ENCODE measurements at regions not wholly inside any gene's neighbourhood (a gene's known extent, or its start where the extent isn't known, plus 50 kb on each side); places are given as distances from the start of the nearest gene placed in this dataset.
A peak's percentile ranks its signal among the peaks of the same experiment; 100 is the strongest.

DNA sequence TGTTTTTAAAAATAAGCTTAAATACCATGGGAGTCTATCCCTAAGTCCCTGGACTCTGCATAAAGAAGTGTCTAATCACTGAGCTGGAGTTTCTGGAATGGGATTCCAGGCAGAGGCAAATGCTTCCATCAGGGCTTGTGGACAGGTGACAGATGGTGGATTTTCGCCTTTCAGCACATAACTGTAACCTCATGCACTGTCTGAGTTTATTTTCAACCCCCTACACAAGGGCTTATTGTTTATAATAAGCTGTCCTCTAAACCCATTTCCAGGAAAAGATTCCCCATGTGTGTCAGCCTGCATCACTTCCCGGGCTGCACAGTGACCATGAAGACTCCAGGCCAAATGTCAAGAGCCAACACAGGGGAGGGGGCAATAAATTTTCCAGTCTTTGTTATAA lies 264.0 kb downstream of the PIK3R1 start:
- no peak for DNase-seq

DNA sequence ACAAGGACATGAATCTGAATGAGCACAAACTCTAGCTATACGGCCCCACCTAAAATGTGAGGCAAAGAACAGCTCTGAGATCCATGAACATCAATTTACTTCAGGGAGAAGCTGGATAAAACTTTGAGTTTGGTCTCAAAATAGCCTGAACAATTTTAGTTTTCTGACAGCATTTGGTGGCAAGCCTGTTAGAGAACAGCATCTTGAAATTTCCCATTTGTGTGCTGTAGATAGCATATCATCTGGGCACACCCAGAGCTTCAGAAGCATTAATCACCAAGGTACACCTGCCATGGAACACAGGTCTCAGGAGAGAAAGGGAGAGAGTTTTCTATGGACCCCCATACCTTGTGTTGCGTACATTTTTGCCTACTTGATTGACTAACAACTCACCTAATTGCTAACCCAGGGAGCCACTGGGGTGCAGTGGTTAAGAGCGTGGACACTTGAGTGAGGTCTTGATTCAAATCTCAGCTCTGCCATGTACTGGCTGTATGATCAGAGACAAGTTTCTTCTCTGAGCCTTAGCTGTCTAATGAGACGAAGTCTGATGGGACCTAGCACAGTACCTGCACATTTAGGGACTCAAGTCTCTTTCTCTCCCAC lies 264.9 kb downstream of the PIK3R1 start:
- no peak for DNase-seq

DNA sequence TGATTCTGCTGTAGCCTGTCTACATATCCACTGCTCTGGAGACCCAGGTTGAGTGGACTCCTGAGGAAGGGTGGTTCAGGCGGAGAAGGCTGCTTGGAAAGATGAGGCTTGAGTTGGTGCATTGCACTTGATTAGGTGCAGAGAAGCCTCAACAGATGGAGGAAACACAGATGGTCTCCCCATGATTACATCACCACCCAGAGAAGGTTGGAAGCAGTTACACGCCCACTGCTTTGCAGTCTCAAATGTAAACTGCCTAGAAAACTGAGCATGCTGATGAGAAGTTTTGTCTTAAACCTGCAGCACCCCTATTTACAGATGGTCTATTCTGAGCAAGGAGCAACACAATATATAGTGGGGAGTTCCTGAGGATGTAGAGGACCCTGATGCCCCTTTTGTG lies 266.6 kb downstream of the PIK3R1 start:
- peak in 1 of 51 donors; percentile 46 for DNase-seq

DNA sequence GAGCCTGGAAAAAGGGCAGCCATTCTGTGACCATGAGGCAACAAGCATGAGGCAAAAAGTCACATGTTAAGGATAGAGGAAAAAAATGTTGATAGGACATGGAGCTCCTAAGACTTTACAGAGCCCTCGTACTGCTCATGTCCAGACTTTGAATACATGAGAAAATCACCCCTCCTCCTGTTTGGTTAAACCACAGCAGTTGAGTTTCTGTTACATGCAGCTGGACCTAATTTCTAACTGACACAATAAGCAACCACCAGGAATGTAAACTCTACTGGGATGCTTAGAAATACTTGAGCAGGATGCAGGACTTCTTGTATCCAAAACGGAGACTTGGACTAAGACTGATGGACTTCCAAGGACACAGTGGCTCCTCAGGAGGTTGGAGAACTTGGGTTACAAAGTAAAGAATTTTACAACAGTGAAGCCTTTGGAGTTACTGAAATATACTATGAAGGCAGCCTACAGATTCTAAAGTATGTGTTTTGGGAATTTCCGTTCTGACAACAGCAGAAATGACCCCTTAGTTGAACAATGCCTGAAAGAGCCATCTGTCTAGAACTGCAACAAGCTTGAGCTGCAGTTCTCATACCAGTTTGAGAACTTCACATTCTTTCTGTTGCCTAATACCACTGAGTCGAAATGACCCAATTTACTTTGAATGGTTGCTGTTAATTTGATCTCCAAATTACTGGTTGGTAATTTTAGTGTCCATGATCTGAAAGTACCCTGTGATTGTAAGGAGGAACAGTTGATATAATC lies 268.9 kb downstream of the PIK3R1 start:
- no peak for DNase-seq

DNA sequence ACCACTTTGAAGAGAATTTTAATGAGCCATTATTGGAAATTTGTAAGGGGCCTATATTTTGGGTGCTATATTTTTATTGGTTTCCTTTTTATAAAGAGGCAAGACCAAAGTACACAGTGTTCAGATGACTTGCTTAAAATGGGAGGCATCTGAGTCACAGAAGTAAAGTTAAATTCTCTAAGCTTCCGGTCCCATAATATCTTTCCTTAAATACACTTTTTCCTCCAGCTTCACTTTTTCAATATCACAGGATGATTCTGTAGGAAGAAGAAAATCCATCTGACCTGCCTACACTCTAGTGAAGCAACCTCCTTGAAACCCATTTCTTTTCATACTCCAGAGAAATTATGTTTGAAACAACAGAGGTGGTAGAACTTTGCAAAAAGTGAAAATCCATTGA lies 274.0 kb downstream of the PIK3R1 start:
- no peak for DNase-seq

DNA sequence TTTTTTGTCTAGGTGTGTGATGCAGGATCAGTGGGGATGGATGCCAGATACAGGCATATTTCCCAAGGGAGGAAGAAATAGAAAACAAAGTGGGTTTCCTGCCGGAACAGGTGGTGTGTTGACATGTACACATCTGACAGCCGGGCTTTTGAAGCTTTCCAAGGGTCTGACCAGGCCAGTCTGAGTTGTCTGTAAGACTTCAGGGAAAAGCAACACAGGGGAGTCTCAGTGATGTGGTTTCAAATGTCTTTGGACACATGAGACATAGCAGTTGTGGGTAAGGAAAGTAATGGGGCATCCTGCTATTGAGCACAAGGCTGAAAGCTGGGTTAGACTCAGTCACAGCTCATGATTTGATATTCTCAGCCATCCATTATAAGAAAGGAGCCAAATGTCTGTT lies 274.9 kb downstream of the PIK3R1 start:
- DNase-seq, result no peak

DNA sequence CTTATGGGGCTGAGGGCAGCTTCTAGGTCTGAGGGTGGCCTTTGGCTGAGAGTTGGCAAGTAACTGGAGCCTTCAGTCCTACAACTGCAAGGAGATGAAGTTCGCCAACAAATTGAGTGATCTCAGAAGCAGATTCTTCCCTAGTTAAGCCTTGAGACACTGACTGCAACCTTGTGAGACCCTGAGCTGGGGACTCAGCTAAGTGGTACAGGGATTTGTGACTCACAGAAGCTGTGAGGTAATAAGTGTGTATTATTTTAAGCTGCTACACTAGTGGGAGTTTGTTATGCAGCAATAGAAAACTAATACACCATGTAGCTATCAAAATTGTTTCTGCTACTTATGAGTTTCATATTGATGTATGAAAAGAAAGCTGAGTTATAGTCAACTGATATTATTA lies 279.2 kb downstream of the PIK3R1 start:
- no peak for DNase-seq

DNA sequence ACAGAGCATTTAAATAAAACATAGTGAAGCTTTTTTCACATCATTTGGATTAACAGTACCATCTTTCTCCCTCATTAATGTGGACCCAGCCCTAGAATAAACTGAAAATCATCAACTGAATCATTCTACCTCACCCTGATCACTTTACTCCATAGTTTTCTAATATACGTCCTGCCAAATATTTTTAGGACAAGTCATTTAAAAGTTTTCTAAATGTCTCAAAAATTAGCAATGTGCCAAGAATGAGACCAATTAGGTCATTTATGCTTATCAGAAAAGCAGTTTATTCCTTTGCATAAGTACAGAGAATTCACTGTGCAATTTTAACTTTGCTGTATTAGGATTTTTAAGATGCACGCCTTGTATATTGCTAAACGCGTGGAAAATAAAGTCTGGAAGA lies 284.4 kb downstream of the PIK3R1 start:
- DNase-seq, result no peak

DNA sequence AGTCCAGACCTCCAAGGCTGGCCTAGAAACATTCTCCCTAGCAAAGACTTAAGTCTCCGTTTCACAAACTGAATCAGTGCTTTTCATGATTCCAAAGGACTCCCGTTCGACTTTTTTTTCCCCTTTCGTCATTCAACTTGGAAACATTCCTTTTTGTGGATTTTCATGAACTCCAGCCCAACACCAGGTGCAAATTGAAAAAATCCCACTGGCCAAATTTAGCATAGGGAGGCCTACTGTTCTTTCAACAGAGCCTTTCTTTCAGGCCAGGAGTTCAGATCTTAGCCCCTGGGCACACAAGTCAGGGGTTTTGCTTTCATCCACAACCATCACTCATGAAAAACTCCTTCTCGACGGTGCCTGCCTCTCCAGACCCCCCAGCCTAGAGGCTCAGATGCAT lies 285.3 kb downstream of the PIK3R1 start:
- no peak for DNase-seq

DNA sequence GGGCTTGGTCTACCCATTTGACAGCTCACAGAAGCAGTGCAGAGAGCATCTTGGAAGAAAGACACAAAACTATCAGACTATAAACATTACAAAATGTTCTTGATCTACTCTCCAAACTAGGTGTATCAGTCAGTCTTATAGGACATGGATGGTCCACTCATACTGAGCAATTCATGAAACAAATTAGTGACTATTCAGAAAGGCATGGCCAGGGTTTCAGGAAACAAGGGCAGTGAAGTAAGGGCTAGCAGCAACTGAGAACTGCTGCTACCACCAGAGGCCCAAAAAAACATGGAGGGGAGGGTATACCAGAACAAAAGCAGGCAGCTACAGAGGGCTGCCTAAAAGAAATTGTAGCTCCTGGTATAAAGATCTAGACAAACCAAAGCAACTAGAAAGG lies 287.0 kb downstream of the PIK3R1 start:
- no peak for DNase-seq

DNA sequence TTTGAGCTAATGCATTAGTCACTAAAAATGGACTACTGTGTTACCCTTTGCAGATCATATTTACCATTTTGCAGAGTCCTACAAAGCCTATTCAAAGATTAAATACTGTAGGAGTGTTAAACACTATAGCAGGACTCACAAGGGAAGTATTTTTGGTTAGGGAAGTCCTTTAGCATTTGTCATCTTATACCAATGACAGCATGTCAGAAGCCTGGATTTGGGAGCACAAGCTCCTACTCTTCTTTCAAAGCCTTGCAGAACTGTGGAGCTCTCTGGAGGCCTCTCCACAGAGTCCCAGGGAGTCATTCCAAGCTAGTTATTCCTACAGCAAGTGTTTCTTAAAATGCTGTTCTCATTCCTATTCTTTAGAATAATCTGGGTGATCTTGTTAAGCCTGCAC lies 288.8 kb downstream of the PIK3R1 start:
- DNase-seq, result no peak

DNA sequence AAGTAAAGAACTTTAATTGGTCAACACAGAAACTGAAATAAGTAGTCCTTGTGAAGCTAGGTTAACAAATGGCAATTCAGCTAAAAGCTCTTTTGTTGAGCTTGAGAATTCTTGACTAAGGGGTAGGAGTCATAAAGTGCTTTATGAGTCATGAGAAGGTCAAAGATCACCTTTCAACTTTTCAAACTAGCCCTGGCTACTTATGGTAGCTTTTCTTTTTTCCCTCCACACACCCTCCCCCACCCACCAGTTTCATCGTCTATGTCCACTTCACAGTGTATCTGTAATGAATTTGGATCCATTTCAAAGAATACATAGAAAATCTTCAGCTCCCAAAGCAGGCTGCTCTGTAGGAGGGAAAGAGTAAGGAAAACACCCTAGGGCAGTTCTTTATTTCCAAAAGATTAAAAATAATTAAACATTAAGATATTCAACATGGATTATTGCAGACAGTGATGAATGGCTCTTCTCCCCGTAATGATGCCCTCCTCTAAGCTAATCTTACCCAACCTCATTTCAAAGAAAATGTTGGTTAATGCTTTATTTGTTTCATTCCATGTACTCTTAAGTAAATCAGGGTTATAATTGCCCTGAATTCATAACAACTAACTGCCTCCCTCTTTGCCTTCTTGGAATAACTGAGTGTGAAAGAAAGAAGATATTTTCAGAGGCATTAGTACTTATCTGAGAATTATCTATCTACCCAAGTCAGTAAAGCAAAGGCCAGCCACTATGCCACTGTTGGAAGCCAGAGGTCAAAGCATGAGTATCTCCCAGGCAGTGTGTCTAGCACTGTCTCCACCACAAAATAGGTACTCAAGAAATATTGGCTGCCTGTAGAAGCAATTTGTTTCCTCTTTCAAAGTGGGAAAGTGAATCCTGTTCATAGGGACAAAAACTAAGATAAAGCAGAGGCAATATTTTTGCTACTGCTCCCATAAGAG lies 290.6 kb downstream of the PIK3R1 start:
- DNase-seq, result no peak

DNA sequence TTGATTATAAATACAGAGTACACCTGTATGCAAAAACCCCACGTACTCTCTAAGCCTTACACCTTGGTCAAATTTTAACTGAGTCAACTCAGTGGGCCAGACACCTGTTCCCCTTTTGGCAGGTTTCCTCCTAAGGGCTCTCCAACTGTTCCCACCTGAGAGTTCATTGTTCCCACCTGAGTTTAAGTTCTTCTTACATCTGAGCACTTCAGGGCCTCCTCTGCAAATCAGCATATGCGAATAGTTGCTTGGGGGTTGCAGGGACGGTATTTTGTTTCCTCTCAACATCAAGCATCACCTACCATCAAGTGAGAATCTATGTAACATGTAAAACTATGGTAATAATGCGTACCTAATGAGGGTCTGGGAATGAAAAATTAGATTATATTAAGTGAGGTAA lies 300.0 kb downstream of the PIK3R1 start:
- no peak for DNase-seq

DNA sequence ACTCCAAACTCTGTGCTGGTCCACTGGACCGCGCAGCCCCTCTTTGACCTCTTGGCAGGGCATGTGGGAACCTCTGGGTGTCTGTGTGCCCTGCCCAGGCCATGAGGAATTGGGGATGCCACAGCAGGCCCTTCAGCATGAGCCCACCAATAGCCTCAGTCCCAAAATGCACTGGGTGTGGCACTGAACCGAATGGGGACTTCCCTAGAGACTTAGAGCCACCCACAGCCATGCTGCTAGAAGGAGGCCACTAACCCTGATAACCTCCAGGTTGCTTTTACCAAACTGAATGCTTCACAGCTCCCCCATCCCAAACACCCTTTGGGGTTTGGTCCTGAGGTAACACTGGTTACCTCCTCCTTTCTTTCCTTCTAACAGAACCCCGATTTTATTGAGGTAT lies 302.7 kb downstream of the PIK3R1 start:
- DNase-seq, result no peak

DNA sequence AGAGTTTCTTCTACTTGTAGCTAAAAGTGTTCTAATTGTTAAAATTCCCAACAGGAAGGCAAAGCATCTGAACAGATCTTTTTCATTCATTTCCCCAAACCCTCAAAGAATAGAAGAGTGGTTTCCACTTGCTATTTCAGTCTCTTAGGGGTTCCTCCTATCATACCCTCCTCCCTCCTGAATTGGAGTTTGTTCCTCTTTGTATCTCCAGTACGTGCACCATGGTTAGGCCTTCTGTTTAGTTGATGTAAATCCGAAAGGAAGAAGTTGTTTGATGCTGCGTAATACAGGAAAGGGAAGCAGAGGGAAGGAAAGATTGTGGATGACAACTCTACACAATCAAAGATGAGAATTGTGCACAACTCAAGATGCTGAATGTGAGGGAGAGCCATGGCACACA lies 303.6 kb downstream of the PIK3R1 start:
- no peak for DNase-seq

DNA sequence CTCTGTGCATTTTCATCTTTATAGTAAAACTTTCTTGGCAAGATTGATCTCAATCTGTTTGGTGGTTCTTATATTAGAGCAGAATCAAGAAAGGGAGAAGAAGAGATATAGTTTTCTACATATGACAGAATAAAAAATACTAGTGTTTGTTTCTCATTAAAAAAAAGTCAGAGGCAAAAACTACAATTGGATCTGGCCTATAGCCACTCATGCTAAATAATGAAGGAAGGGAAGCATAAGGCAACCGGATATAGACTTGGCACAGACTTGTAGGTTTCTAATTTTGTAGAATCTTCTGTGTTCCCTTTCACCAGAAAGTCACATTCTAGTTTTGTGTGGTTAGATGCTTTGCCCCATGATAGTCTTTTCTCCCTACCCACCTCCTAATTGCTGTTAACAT lies 306.2 kb downstream of the PIK3R1 start:
- no peak for DNase-seq

DNA sequence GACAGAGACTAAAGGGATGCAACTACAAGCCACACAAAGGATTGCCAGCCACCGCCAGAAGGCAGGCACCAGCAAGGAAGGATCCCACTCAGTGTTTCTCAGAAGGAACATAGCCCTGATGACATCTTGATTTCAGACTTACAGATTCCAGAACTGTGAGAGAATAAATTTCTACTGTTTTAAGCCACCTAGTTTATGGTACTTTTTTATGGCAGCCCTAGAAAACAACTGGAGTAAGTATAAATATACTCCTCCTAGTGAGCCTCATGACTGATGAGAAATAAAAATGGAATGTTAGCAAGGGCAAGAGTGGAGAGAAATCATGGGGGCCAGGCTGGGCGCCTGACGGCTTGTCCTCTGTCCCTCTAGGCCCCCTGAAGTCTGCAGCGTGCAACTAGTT lies 307.3 kb downstream of the PIK3R1 start:
- no peak for DNase-seq

DNA sequence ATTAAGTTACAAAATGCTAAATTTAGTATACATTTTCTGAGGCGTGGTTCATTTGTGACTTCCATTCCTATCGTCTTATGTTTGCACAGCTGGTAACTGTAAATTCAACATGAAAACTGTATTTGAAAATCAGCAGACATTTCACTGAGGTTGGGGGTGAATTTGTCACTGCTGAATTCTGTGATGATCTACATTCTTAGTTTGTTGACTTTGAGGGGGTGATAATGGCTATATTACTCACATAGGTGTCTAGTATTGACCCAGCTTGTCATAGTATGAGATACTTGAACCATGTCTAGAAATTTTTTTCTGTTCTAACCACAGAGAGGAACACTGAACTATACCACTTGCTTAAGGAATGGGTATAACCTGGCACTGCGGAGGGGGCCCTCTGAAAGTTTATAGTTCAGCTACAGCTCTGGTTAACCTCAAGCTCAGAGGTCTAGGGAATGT lies 313.3 kb downstream of the PIK3R1 start:
- DNase-seq, result no peak

DNA sequence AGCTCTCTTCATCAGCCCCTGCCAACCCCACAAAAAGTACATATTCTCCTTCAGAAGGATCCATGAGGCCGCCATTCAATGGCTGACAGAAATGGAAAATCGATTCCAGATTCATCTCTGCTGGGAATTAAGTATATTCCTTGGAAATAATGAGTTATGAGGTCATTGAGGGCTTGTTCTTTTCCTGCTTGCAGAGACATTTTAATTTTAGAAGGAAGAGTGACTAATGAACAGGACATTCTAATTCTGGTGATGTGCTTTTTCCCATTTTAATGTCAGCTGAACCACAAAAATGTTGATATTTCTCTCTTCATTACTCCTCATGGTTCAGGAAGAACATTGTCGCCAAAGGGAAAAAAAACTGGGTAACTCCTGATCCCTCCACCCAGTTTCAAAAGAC lies 314.0 kb downstream of the PIK3R1 start:
- DNase-seq, result no peak

DNA sequence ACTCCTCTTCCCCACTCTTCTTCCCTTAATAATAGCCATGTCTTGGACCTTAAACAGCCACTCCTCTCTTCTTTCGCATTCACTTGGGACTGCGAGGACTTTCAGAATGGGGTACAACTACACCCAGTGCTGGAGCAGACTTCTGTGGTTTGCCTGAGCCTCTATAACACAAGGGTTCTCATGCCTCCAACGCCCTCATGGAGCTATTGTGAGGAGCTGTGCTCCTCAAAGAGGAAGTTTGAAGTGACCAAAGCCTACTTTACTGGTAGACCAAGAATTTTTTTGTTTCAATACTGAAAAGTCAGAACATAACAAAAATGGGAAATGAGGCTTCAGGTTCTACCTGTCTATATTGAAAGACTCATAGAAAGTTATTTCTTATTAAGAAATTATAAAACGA lies 316.4 kb downstream of the PIK3R1 start:
- DNase-seq, result no peak

DNA sequence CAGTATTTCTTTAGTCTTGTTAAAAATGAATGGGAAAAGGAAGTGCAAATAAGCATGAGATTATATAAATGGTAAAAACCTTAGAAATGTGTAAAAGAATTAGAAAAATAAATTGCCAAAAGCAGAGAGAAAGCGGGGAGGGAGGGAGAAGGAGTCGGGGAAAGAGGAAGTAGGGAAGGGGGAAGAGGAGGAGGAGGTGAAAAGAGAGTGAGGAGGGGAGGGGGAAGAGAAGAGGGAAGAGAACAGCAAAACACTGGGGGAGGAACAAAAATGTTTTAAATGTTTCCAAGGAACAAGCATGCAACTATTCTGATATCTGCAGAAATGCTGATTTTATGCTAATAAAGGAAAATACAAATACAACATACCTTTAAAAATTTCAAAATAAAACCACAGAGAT lies 317.5 kb downstream of the PIK3R1 start:
- no peak for DNase-seq

DNA sequence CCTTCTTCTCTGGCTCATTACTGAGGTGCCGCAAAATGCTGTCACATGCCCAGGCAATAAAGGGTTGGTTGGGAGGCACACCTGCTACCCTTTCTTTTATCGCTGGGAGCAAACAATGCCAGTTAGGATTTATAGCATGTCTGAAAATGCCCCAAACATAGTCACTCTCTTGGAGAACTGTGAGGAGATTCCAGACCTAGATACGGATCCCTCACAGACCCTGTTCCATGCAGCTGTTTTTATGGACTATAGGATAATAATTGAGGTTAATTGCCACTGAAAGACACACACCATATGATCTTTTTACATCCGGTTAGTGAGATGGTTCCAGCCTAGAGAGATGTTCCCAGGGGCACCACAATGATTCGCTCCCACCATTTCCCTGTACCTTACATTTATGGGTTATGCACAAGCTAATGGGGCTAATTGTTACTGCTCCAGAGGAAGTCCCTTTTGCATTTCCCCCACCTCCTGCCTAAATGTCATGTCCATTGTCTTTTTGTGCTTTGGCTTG lies 318.1 kb downstream of the PIK3R1 start:
- DNase-seq, result no peak

All from hypothalamus (tissue), 51 donors.